ENCODE measurements at regions not wholly inside any gene's neighbourhood (a gene's known extent, or its start where the extent isn't known, plus 50 kb on each side); places are given as distances from the start of the nearest gene placed in this dataset.

DNA sequence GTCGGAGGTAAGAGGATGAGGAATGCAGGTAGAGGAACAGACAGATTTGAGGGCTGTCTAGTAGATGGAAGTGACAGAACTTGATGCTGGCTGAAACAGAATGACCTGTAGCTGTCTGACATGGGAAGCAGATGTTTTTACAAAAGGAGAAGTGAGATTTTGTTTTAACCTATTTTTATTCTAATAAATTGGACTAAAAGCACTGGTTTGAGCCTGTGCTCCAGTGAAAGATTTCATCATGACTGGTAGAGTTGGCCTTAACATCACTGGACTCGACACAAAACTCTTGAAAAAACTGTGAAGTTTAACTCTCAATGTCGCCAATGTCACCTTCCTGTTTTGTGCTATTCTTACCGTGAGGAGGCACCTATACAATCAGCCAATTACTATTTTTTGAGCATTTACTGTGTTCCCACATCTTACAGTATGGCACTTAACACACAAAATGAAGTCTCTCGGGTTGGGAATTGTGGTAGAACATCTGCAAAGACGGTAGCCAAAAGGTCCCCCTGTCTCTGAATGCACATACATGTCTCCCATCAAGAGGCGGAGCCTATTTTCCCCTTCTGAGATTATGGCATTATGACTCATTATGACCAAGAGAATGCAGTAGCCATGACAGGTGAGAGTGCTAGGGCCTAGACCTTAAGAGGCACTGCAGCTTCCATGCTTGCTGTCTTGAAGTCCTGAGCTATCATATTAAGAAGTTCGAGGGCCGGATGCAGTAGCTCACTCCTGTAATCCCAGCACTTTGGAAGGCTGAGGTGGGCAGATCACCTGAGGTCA is 93.2 kb downstream of the FOXF2 start:
- DNase-seq (ENCODE audit: low read depth) = no peak

GRCh38 chr6:1485678-1486077 is 96.3 kb downstream of the FOXF2 start:
- no peak for DNase-seq (ENCODE audit: low read depth)

- no peak for DNase-seq (ENCODE audit: low read depth)
Measured at GRCh38 chr6:1486387-1486786, 97.0 kb downstream of the FOXF2 start.

DNA sequence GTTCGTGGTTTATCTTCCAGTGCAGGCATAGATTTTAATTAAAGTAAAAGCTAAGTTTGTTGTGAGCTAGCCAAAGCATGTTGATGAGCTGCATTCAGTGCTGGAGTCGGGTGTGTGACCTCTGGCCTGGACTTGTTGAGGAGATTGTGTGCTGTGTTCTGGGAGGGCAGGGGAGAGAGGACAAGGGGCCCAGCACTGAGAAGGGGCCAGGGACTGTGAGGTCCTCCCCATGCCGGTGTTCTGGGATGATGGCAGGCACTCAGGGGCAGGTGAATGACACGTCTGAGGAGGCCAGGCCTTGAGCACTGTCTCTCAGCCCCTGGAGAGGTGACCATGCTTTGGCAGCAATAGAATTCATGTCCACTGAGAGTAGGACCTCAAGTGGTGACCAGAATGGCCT is 97.9 kb downstream of the FOXF2 start:
- no peak for DNase-seq (ENCODE audit: low read depth)

DNA sequence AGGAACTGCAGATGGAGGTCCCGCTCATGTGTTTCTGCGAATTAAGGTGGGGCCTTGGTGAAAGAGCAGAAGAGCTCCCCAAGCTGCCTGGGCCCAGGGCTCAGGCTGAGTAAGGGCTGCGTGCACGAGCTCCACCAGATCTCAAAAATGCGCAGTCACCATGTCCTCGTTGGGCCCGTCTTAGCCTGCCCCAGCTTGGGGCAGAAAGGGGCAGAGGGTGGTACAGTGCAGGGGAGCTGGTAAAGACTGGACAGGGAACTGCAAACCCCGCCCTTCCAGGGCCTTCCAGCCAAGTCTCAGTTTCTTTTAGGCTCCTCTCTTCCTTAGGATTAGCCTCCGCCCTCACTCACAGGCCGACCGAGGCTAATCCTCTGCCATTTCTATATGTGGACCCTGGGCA is 101.6 kb downstream of the FOXF2 start:
- DNase-seq (ENCODE audit: low read depth) = no peak

- no peak for DNase-seq (ENCODE audit: low read depth)
Measured at GRCh38 chr6:1491591-1492319, 102.4 kb downstream of the FOXF2 start.

DNA sequence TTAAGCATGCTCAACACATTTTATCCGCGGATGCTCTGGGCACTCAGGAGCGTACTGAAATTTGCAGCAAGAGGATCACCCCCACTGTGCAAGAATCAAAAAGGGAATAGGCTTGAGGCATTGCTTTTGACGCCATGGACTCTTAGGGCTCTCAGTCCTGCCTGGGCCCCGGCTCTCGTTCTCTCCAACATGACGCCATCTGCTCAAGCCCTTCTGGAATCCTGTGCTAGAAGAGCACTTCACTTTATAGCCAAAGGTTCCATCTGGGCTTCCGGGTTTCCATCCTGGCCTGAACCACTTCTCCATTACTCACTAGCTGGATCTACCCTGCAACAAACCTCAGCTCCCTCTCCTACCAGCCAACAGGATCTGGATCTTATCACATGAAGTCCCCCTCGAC is 105.3 kb downstream of the FOXF2 start:
- DNase-seq (ENCODE audit: low read depth) = no peak

DNA sequence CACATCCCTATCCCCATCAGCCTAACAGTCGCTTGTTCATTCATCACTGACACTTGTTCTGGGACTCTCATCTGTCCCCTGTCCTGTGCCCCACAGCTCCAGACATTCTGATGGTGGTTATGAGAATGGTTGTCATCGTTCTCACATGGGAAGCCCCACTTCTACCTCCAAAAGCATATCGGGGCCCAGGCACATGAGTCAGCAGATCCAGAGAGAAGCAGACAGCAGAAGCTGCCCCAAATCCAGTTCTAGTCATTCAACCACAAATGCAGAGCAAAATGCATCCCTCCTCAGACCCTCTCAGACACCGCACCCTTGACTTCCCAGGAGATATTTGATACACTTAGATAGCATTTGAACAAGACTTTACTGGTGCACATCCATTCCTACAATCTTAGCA is 106.0 kb downstream of the FOXF2 start:
- no peak for DNase-seq (ENCODE audit: low read depth)

GRCh38 chr6:1496092-1496491 is 106.7 kb downstream of the FOXF2 start:
- no peak for DNase-seq (ENCODE audit: low read depth)

- no peak for DNase-seq (ENCODE audit: low read depth)
Measured at GRCh38 chr6:1496836-1497760, 107.7 kb downstream of the FOXF2 start.

GRCh38 chr6:1497761-1498105 is 108.4 kb downstream of the FOXF2 start:
- no peak for DNase-seq (ENCODE audit: low read depth)

- DNase-seq (ENCODE audit: low read depth) = no peak
Measured at GRCh38 chr6:1498491-1499113, 109.2 kb downstream of the FOXF2 start.

GRCh38 chr6:1499777-1500176 is 109.9 kb upstream of the FOXC1 start:
- DNase-seq (ENCODE audit: low read depth) = no peak

DNA sequence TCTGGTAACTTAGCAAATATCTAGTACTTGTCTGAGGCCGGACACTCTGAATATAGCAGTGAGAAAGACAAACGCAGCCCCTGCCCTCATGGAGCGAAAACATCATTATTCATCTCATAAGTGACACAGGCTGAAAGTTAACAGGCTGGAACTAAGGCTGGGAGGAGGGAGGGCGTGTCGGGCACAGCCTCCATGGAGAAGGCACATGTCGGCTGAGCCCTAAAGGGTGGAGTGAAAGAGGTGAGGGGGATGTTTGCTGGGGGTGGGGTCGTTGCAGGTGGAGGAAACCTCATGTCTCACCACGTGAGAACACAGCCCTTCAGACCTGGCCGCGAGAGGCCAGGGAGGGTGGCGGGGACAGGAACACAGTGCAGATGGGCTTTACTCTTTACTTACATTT is 108.8 kb upstream of the FOXC1 start:
- DNase-seq (ENCODE audit: low read depth) = no peak

- no peak for DNase-seq (ENCODE audit: low read depth)
Measured at GRCh38 chr6:1502041-1502440, 107.7 kb upstream of the FOXC1 start.

DNA sequence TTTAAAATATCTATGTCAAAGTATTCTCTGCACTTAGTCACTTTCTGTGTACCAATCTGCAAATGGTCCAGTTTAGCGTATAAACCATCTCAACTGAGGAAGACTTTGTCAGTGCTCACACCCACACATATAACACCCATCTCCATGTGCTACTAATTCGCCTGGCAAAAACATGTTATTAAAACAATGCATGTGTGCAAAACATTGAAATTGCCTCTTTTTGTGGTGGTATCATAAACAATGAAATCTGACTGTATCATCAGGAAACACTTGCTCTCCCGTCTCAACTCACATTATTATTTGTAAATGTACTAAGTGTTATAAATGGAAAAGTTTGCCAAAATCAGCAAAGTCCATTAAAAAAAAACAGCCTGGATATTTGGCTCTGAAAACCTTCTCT is 105.9 kb upstream of the FOXC1 start:
- no peak for DNase-seq (ENCODE audit: low read depth)

DNA sequence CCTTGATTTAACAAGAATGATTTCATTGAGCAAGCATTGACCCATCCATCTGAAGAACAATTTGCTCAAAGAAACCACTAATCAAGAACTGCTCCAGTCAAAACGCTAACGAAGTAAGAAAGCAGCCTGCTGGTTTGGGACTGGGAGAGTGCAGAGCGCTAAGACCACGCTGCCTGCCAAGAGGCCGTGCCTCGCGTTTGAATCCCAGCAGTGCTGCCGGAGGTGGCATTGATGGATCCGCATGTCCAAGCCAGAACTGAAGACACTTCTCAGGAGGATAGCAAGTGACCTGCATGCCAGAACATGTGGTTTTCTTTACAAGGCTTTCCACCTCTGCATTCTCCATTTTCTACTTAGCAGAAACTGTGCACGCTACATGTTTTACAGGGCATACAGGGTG is 105.2 kb upstream of the FOXC1 start:
- no peak for DNase-seq (ENCODE audit: low read depth)

- DNase-seq (ENCODE audit: low read depth) = no peak
Measured at GRCh38 chr6:1507251-1507650, 102.5 kb upstream of the FOXC1 start.

- DNase-seq (ENCODE audit: low read depth) = no peak
Measured at GRCh38 chr6:1509241-1509640, 100.5 kb upstream of the FOXC1 start.

DNA sequence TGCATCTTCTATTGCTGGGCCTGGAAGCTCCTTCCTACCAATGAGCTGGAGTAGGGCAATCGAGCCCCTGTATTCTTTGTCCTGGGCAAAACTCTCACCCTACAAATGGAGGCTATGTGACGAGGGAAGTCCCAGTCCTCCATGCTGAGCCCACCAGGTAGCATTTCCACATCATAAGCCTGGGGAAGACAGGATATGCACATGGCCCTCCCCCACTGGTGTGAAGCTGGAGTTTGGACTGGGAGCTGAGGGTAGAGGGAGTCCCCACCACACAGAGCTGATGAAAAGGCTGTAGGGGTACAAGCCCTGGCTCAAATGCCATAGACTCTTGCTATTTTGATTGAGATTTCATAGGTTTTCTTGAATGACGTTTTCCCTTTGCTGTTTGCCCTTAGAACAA is 99.5 kb upstream of the FOXC1 start:
- DNase-seq (ENCODE audit: low read depth) = no peak

DNA sequence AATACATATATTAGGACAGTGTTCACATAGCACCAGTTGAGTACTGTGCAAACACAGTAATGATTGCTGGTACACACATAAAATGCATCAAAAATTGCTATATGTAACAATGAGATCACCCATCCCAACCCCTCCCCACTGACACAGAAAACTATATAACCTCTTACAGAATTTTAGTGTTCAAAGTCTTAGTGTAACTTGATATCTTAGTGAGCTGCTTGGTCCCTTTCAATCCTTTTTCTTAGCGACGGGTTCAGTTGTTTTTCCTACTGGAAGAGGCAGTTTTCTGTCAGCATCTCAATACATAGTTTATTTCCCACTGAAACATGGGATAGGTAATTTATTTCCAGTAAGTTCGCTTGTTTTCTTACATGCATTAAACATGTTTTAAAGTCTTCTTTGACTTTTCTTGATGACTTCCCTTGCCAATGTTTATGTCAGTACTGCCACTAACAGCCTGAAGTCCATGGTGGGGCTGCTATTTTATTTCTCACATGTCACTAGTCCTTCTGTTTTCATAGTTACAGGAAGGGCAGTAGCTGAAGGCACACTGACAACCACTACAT is 96.4 kb upstream of the FOXC1 start:
- no peak for DNase-seq (ENCODE audit: low read depth)

DNA sequence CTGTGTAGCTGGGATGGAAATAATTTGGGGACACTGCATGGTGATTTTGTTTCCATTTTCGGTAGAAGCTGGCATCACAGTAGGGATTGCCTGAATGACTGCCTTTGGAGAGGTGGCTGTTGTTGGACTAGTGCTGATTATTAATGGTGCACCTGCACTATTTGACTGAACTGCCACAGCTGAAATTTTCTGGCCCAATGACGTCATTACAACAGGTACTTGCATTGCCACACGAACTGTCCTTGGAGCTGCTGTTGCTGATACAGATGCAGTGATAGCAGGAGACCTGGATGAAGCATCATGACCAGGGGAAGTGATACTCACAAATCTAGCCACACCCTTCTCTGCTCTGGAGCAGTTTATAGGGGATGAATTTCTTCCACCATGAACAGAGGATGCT is 95.6 kb upstream of the FOXC1 start:
- no peak for DNase-seq (ENCODE audit: low read depth)
